Activated T-cell treated with anti-CD3 and anti-CD28 coated beads, Interleukin-2, amount 50 U/mL, for 72 hours (primary cell): ENCODE measurements at regions not wholly inside any gene's neighbourhood (a gene's known extent, or its start where the extent isn't known, plus 50 kb on each side); places are given as distances from the start of the nearest gene placed in this dataset.
"Not testable (repeated sequence)": the region's sequence is repeated elsewhere in the genome, so short reads cannot be mapped to it uniquely, and the experiment has no call there.

Experiments
- ATAC-seq, 2 donors: fragments of 150-1000 bp; cut with Tn5 transposase; replicated peaks in 1 of 2; 2 replicates each; pipeline ENCODE4 v1.10.0; 2021; ENCODE audit warnings: moderate library complexity in 2 of 2, mild to moderate bottlenecking in 1 of 2
- DNase-seq, 2 donors: peaks; one replicate each; pipeline ENCODE4 v3.0.0; 2021 to 2022; ENCODE audit warnings: mixed read lengths in 1 of 2
- H3K27ac Mint-ChIP-seq: one replicate; pipeline ENCODE4 v1.8.0; 2022; ENCODE audit warnings: mild to moderate bottlenecking, moderate library complexity, mixed read lengths
- H3K27me3 Mint-ChIP-seq: one replicate; pipeline ENCODE4 v1.8.0; 2022; ENCODE audit warnings: low read depth, mixed read lengths
- H3K36me3 Mint-ChIP-seq, 2 donors: one replicate each; pipeline ENCODE4 v1.8.0; 2022; ENCODE audit warnings: mixed read lengths in 2 of 2, mild to moderate bottlenecking in 1 of 2; ENCODE audit not compliant: insufficient read depth in 2 of 2
- H3K4me1 Mint-ChIP-seq: one replicate; pipeline ENCODE4 v1.8.0; 2022; ENCODE audit warnings: low read depth, mixed read lengths
- H3K4me3 Mint-ChIP-seq, 2 donors: one replicate each; pipeline ENCODE4 v1.8.0; 2022; ENCODE audit warnings: mild to moderate bottlenecking in 2 of 2, mixed read lengths in 2 of 2, moderate library complexity in 2 of 2
- H3K9me3 Mint-ChIP-seq, 2 donors: one replicate each; pipeline ENCODE4 v1.8.0; 2022; ENCODE audit warnings: mixed read lengths in 2 of 2

- not testable (repeated sequence) for ATAC-seq, H3K9me3 Mint-ChIP-seq, DNase-seq, H3K36me3 Mint-ChIP-seq, H3K27ac Mint-ChIP-seq, H3K27me3 Mint-ChIP-seq, H3K4me1 Mint-ChIP-seq, H3K4me3 Mint-ChIP-seq
Measured at GRCh38 chr16:16448423-16448822, 69.5 kb downstream of the NPIPA7 start.

- H3K4me1 Mint-ChIP-seq, H3K27ac Mint-ChIP-seq, DNase-seq, H3K36me3 Mint-ChIP-seq, H3K9me3 Mint-ChIP-seq, H3K4me3 Mint-ChIP-seq, ATAC-seq, H3K27me3 Mint-ChIP-seq: not testable (repeated sequence)
Measured at GRCh38 chr16:16449712-16450237, 70.8 kb downstream of the NPIPA7 start.

- not testable (repeated sequence) for DNase-seq, ATAC-seq, H3K4me3 Mint-ChIP-seq, H3K36me3 Mint-ChIP-seq, H3K9me3 Mint-ChIP-seq, H3K27ac Mint-ChIP-seq, H3K27me3 Mint-ChIP-seq, H3K4me1 Mint-ChIP-seq
Measured at GRCh38 chr16:16451721-16452410, 72.9 kb downstream of the NPIPA7 start.

- H3K27ac Mint-ChIP-seq, ATAC-seq, H3K36me3 Mint-ChIP-seq, H3K27me3 Mint-ChIP-seq, DNase-seq, H3K4me3 Mint-ChIP-seq, H3K9me3 Mint-ChIP-seq, H3K4me1 Mint-ChIP-seq: not testable (repeated sequence)
Measured at GRCh38 chr16:16458579-16458978, 79.6 kb downstream of the NPIPA7 start.

- H3K9me3 Mint-ChIP-seq, H3K4me3 Mint-ChIP-seq, H3K4me1 Mint-ChIP-seq, H3K36me3 Mint-ChIP-seq, ATAC-seq, H3K27me3 Mint-ChIP-seq, H3K27ac Mint-ChIP-seq, DNase-seq: not testable (repeated sequence)
Measured at GRCh38 chr16:16463792-16464191, 84.9 kb downstream of the NPIPA7 start.

GRCh38 chr16:16488919-16489318 is 110.0 kb downstream of the NPIPA7 start:
- not testable (repeated sequence) for H3K4me1 Mint-ChIP-seq, H3K27ac Mint-ChIP-seq, ATAC-seq, H3K36me3 Mint-ChIP-seq, H3K27me3 Mint-ChIP-seq, H3K9me3 Mint-ChIP-seq, DNase-seq, H3K4me3 Mint-ChIP-seq

GRCh38 chr16:16489466-16489865 is 110.5 kb downstream of the NPIPA7 start:
- H3K4me3 Mint-ChIP-seq, H3K36me3 Mint-ChIP-seq, H3K27ac Mint-ChIP-seq, ATAC-seq, H3K27me3 Mint-ChIP-seq, DNase-seq, H3K9me3 Mint-ChIP-seq, H3K4me1 Mint-ChIP-seq: not testable (repeated sequence)

GRCh38 chr16:16494114-16494513 is 115.2 kb downstream of the NPIPA7 start:
- not testable (repeated sequence) for H3K4me3 Mint-ChIP-seq, H3K4me1 Mint-ChIP-seq, ATAC-seq, H3K27ac Mint-ChIP-seq, H3K36me3 Mint-ChIP-seq, H3K27me3 Mint-ChIP-seq, H3K9me3 Mint-ChIP-seq, DNase-seq

- H3K4me1 Mint-ChIP-seq, H3K27ac Mint-ChIP-seq, H3K27me3 Mint-ChIP-seq, DNase-seq, H3K9me3 Mint-ChIP-seq, H3K36me3 Mint-ChIP-seq, H3K4me3 Mint-ChIP-seq, ATAC-seq: not testable (repeated sequence)
Measured at GRCh38 chr16:16494998-16495397, 116.1 kb downstream of the NPIPA7 start.

- H3K36me3 Mint-ChIP-seq, H3K27ac Mint-ChIP-seq, ATAC-seq, H3K4me1 Mint-ChIP-seq, H3K4me3 Mint-ChIP-seq, H3K27me3 Mint-ChIP-seq, DNase-seq, H3K9me3 Mint-ChIP-seq: not testable (repeated sequence)
Measured at GRCh38 chr16:16499875-16500274, 120.9 kb downstream of the NPIPA7 start.

GRCh38 chr16:16507041-16507440 is 128.1 kb downstream of the NPIPA7 start:
- ATAC-seq, H3K4me3 Mint-ChIP-seq, H3K4me1 Mint-ChIP-seq, H3K36me3 Mint-ChIP-seq, H3K27me3 Mint-ChIP-seq, H3K9me3 Mint-ChIP-seq, DNase-seq, H3K27ac Mint-ChIP-seq: not testable (repeated sequence)

- H3K4me3 Mint-ChIP-seq, H3K9me3 Mint-ChIP-seq, ATAC-seq, H3K27ac Mint-ChIP-seq, H3K4me1 Mint-ChIP-seq, H3K36me3 Mint-ChIP-seq, H3K27me3 Mint-ChIP-seq, DNase-seq: not testable (repeated sequence)
Measured at GRCh38 chr16:16508344-16508743, 129.4 kb downstream of the NPIPA7 start.

GRCh38 chr16:16519395-16519794 is 140.5 kb downstream of the NPIPA7 start:
- H3K4me3 Mint-ChIP-seq, H3K27ac Mint-ChIP-seq, DNase-seq, H3K9me3 Mint-ChIP-seq, H3K36me3 Mint-ChIP-seq, H3K27me3 Mint-ChIP-seq, H3K4me1 Mint-ChIP-seq, ATAC-seq: not testable (repeated sequence)
